CD8-positive, alpha-beta memory T cell (primary cell): ENCODE measurements at regions not wholly inside any gene's neighbourhood (a gene's known extent, or its start where the extent isn't known, plus 50 kb on each side); places are given as distances from the start of the nearest gene placed in this dataset.
A peak's percentile ranks its signal among the peaks of the same experiment; 100 is the strongest.

Experiments used
- CTCF ChIA-PET: fragments of 350-600 bp; sonication (Branson Sonifier 250); formaldehyde crosslinking; loops from one replicate; lab custom pipeline; 2021; ENCODE audit warnings: antibody characterized with exemption; lab: Charles Lee
- POLR2A ChIA-PET: fragments of 350-600 bp; sonication (Branson Sonifier 250); formaldehyde crosslinking; loops from one replicate; lab custom pipeline; 2021; ENCODE audit warnings: antibody characterized with exemption; lab: Charles Lee
- DNase-seq, 5 donors: peaks; one replicate each; pipeline versions ENCODE4 v3.0.0 to v3.0.0-alpha.2; 2020 to 2022; ENCODE audit warnings: mixed read lengths in 1 of 5
- H3K27ac ChIP-seq: one replicate; pipeline ENCODE4 v1.7.0; 2013; ENCODE audit warnings: low read depth, mild to moderate bottlenecking, low read length, moderate library complexity
- H3K27me3 ChIP-seq: 2 replicates; pipeline ENCODE4 v1.7.0; 2013; ENCODE audit warnings: low read length, mild to moderate bottlenecking; ENCODE audit not compliant: insufficient read depth, poor library complexity, severe bottlenecking
- H3K36me3 ChIP-seq: 2 replicates; pipeline ENCODE4 v1.7.0; 2013; ENCODE audit warnings: mild to moderate bottlenecking, low read length, moderate library complexity; ENCODE audit not compliant: insufficient read depth
- H3K4me1 ChIP-seq: 2 replicates; pipeline ENCODE4 v1.7.0; 2013; ENCODE audit warnings: mild to moderate bottlenecking, low read length, moderate library complexity; ENCODE audit not compliant: insufficient read depth
- H3K4me3 ChIP-seq: 2 replicates; pipeline ENCODE4 v1.7.0; 2013; ENCODE audit warnings: mild to moderate bottlenecking, low read length
- H3K9me3 ChIP-seq: 2 replicates; pipeline ENCODE4 v1.7.0; 2013; ENCODE audit warnings: mild to moderate bottlenecking, low read length
- H3K27ac Mint-ChIP-seq, 8 donors: one replicate each; pipeline ENCODE4 v1.8.0; 2020 to 2021; ENCODE audit warnings: mixed read lengths in 8 of 8, mild to moderate bottlenecking in 6 of 8, inconsistent platforms in 3 of 8, moderate library complexity in 3 of 8
- H3K27me3 Mint-ChIP-seq, 2 donors: one replicate each; pipeline ENCODE4 v1.8.0; 2020 to 2021; ENCODE audit warnings: mixed read lengths in 2 of 2, mild to moderate bottlenecking in 1 of 2, moderate library complexity in 1 of 2
- H3K36me3 Mint-ChIP-seq, 3 donors: one replicate each; pipeline ENCODE4 v1.8.0; 2020 to 2021; ENCODE audit warnings: mixed read lengths in 3 of 3, inconsistent platforms in 1 of 3, mild to moderate bottlenecking in 1 of 3
- H3K4me1 Mint-ChIP-seq, 3 donors: one replicate each; pipeline ENCODE4 v1.8.0; 2020 to 2021; ENCODE audit warnings: mixed read lengths in 3 of 3, inconsistent platforms in 1 of 3, mild to moderate bottlenecking in 1 of 3
- H3K4me3 Mint-ChIP-seq, 7 donors: one replicate each; pipeline ENCODE4 v1.8.0; 2020 to 2021; ENCODE audit warnings: mixed read lengths in 7 of 7, mild to moderate bottlenecking in 6 of 7, moderate library complexity in 4 of 7, inconsistent platforms in 2 of 7
- H3K9me3 Mint-ChIP-seq, 5 donors: one replicate each; pipeline ENCODE4 v1.8.0; 2020 to 2022; ENCODE audit warnings: mixed read lengths in 5 of 5, mild to moderate bottlenecking in 3 of 5, moderate library complexity in 2 of 5, inconsistent platforms in 1 of 5

- Histone ChIP-seq H3K9me3 (no peaks in the 10 kb centered on the region), H3K4me1 (peaks cover 76% of the 10 kb centered on the region), H3K27ac (no peak overlapping the region), H3K36me3 (peaks cover 43% of the 10 kb centered on the region), H3K4me3 (no peak overlapping the region), H3K27me3 (no peaks in the 10 kb centered on the region)
- Mint-ChIP-seq H3K27ac (peak overlapping the region in 6 of 8 donors; percentile 60 to 88 (median 80)), H3K36me3 (peaks cover 4 to 45% (median 5%) of the 10 kb centered on the region in 3 donors), H3K4me3 (peak overlapping the region in 1 of 7 donors; percentile 68), H3K27me3 (no peaks in the 10 kb centered on the region), H3K4me1 (peaks cover 35 to 57% (median 41%) of the 10 kb centered on the region in 3 donors), H3K9me3 (no peaks in the 10 kb centered on the region)
- ChIA-PET CTCF (interaction anchor here (0.9 to 2.2 kb wide), 4 partner anchors 13 to 81 kb away, joined by 3 to 8 read pairs (median 4); no protein-coding TSS in a partner anchor), POLR2A (interaction anchor here (1.8 kb wide), 1 partner anchor 40 kb away, joined by 5 read pairs; no protein-coding TSS in a partner anchor)
- peak in 1 of 5 donors; percentile 45 for DNase-seq
These were observed 341.0 kb downstream of the SEC14L1 start for GRCh38 chr17:77481476-77482374.

- DNase-seq, result no peak
- peaks cover 4 to 44% (median 5%) of the 10 kb centered on the region in 3 donors for H3K36me3 Mint-ChIP-seq
- Histone ChIP-seq H3K27me3 (no peaks in the 10 kb centered on the region), H3K36me3 (peaks cover 52% of the 10 kb centered on the region), H3K27ac (no peak overlapping the region), H3K4me1 (peaks cover 68% of the 10 kb centered on the region), H3K4me3 (no peak overlapping the region), H3K9me3 (no peaks in the 10 kb centered on the region)
- ChIA-PET POLR2A (interaction anchor here (1.8 kb wide), 1 partner anchor 41 kb away, joined by 5 read pairs; no protein-coding TSS in a partner anchor), CTCF (interaction anchor here (0.9 to 2.2 kb wide), 7 partner anchors 12 to 100 kb away, joined by 3 to 8 read pairs (median 3); no protein-coding TSS in a partner anchor)
- H3K27me3 Mint-ChIP-seq, result no peaks in the 10 kb centered on the region
- peaks cover 26 to 49% (median 32%) of the 10 kb centered on the region in 3 donors for H3K4me1 Mint-ChIP-seq
- H3K9me3 Mint-ChIP-seq, result no peaks in the 10 kb centered on the region
- H3K4me3 Mint-ChIP-seq, result no peak overlapping the region
- no peak overlapping the region for H3K27ac Mint-ChIP-seq
These were observed 341.8 kb downstream of the SEC14L1 start for GRCh38 chr17:77482375-77483127.

GRCh38 chr17:77483128-77483598 is 342.4 kb downstream of the SEC14L1 start:
- ChIA-PET POLR2A (no interaction called here), CTCF (interaction anchor here (0.9 to 2.2 kb wide), 5 partner anchors 11 to 100 kb away, joined by 3 to 8 read pairs (median 3); no protein-coding TSS in a partner anchor)
- H3K27ac Mint-ChIP-seq, result peak overlapping the region in 3 of 8 donors; percentile 29 to 47 (median 40)
- no peaks in the 10 kb centered on the region for H3K27me3 ChIP-seq
- no peaks in the 10 kb centered on the region for H3K27me3 Mint-ChIP-seq
- no peak for DNase-seq
- H3K9me3 ChIP-seq, result no peaks in the 10 kb centered on the region
- no peaks in the 10 kb centered on the region for H3K9me3 Mint-ChIP-seq
- H3K27ac ChIP-seq, result no peak overlapping the region
- H3K4me1 ChIP-seq, result peaks cover 62% of the 10 kb centered on the region
- H3K4me3 ChIP-seq, result no peak overlapping the region
- H3K4me3 Mint-ChIP-seq, result no peak overlapping the region
- H3K4me1 Mint-ChIP-seq, result peaks cover 24 to 43% (median 26%) of the 10 kb centered on the region in 3 donors
- H3K36me3 Mint-ChIP-seq, result peaks cover 4 to 44% (median 5%) of the 10 kb centered on the region in 3 donors
- peaks cover 58% of the 10 kb centered on the region for H3K36me3 ChIP-seq

GRCh38 chr17:77484111-77484510 is 343.3 kb downstream of the SEC14L1 start:
- Mint-ChIP-seq H3K36me3 (peaks cover 3 to 48% (median 4%) of the 10 kb centered on the region in 3 donors), H3K27ac (no peak overlapping the region), H3K9me3 (no peaks in the 10 kb centered on the region), H3K27me3 (no peaks in the 10 kb centered on the region), H3K4me3 (no peak overlapping the region), H3K4me1 (peaks cover 17 to 43% (median 19%) of the 10 kb centered on the region in 3 donors)
- no peaks in the 10 kb centered on the region for H3K27me3 ChIP-seq
- no peak overlapping the region for H3K27ac ChIP-seq
- POLR2A ChIA-PET, result no interaction called here
- no peak for DNase-seq
- CTCF ChIA-PET, result interaction anchor here (1.0 to 1.5 kb wide), 2 partner anchors 10 to 43 kb away, joined by 4 read pairs; no protein-coding TSS in a partner anchor
- H3K36me3 ChIP-seq, result peaks cover 67% of the 10 kb centered on the region
- no peak overlapping the region for H3K4me3 ChIP-seq
- no peaks in the 10 kb centered on the region for H3K9me3 ChIP-seq
- H3K4me1 ChIP-seq, result peaks cover 52% of the 10 kb centered on the region

- ChIA-PET CTCF (interaction anchor here (0.9 to 1.6 kb wide), 2 partner anchors 9 to 56 kb away, joined by 3 to 4 read pairs; no protein-coding TSS in a partner anchor), POLR2A (no interaction called here)
- H3K36me3 Mint-ChIP-seq, result peaks cover 3 to 59% (median 4%) of the 10 kb centered on the region in 3 donors
- H3K27ac Mint-ChIP-seq, result no peak overlapping the region
- Histone ChIP-seq H3K27ac (no peak overlapping the region), H3K27me3 (no peaks in the 10 kb centered on the region), H3K4me3 (no peak overlapping the region), H3K9me3 (no peaks in the 10 kb centered on the region), H3K4me1 (peaks cover 43% of the 10 kb centered on the region), H3K36me3 (peaks cover 76% of the 10 kb centered on the region)
- peak in 2 of 5 donors; percentile 26 to 49 for DNase-seq
- H3K9me3 Mint-ChIP-seq, result no peaks in the 10 kb centered on the region
- peaks cover 13 to 36% (median 15%) of the 10 kb centered on the region in 3 donors for H3K4me1 Mint-ChIP-seq
- no peaks in the 10 kb centered on the region for H3K27me3 Mint-ChIP-seq
- H3K4me3 Mint-ChIP-seq, result no peak overlapping the region
These were observed 344.5 kb downstream of the SEC14L1 start for GRCh38 chr17:77485089-77485833.

- no peaks in the 10 kb centered on the region for H3K9me3 Mint-ChIP-seq
- H3K27ac Mint-ChIP-seq, result peak overlapping the region in 3 of 8 donors; percentile 50 to 83 (median 70)
- no peak for DNase-seq
- no peaks in the 10 kb centered on the region for H3K27me3 Mint-ChIP-seq
- no peak overlapping the region for H3K27ac ChIP-seq
- peaks cover 36% of the 10 kb centered on the region for H3K4me1 ChIP-seq
- peaks cover 80% of the 10 kb centered on the region for H3K36me3 ChIP-seq
- no peaks in the 10 kb centered on the region for H3K27me3 ChIP-seq
- H3K4me3 Mint-ChIP-seq, result no peak overlapping the region
- no peaks in the 10 kb centered on the region for H3K9me3 ChIP-seq
- POLR2A ChIA-PET, result no interaction called here
- H3K4me3 ChIP-seq, result no peak overlapping the region
- H3K36me3 Mint-ChIP-seq, result peaks cover 3 to 61% (median 4%) of the 10 kb centered on the region in 3 donors
- CTCF ChIA-PET, result interaction anchor here (1.6 to 4.4 kb wide), 2 partner anchors 57 to 58 kb away, joined by 4 to 21 read pairs; no protein-coding TSS in a partner anchor
- peaks cover 11 to 34% (median 15%) of the 10 kb centered on the region in 3 donors for H3K4me1 Mint-ChIP-seq
These were observed 346.5 kb downstream of the SEC14L1 start for GRCh38 chr17:77487211-77487629.
